Panc1 (cell line): ENCODE measurements at regions not wholly inside any gene's neighbourhood (a gene's known extent, or its start where the extent isn't known, plus 50 kb on each side); places are given as distances from the start of the nearest gene placed in this dataset.

ENCODE experiments used
- ATAC-seq: fragments of 200-7000 bp; cut with Tn5 transposase; 2 replicates; pipeline ENCODE4 v1.9.1; 2020; ENCODE audit warnings: mild to moderate bottlenecking, moderate library complexity
- BruUV-seq: library from RNA; stranded (reverse); fragments of 400-500 nt; replicated peaks from 2 replicates; lab custom pipeline; 2021; lab: Mats Ljungman, UMichigan
- CTCF ChIA-PET: fragments of 300-600 bp; sonication (Branson Sonifier 250); formaldehyde crosslinking; loops from one replicate; lab custom pipeline; 2022; ENCODE audit warnings: antibody characterized with exemption; lab: Charles Lee
- POLR2A ChIA-PET: fragments of 300-600 bp; sonication (Branson Sonifier 250); formaldehyde crosslinking; loops from one replicate; lab custom pipeline; 2022; ENCODE audit warnings: antibody characterized with exemption; lab: Charles Lee
- DNase-seq: peaks from one replicate; pipeline ENCODE4 v3.0.0-alpha.2; 2010; ENCODE audit warnings: low read depth, low spot score
- H3K27ac ChIP-seq: 2 replicates; pipeline ENCODE4 v1.5.1; 2011; ENCODE audit warnings: mild to moderate bottlenecking, low read length, inconsistent platforms
- H3K27me3 ChIP-seq: fragments of 200-500 bp; sonication (Bioruptor generic); 2 replicates; pipeline ENCODE4 v1.6.0; 2014; ENCODE audit warnings: low read length, inconsistent platforms; ENCODE audit not compliant: control insufficient read depth, insufficient read depth
- H3K36me3 ChIP-seq: fragments of 200-500 bp; sonication (Bioruptor generic); 2 replicates; pipeline ENCODE4 v1.5.1; 2014; ENCODE audit warnings: inconsistent platforms, mild to moderate bottlenecking, low read length, moderate library complexity; ENCODE audit not compliant: control insufficient read depth, insufficient read depth
- H3K4me1 ChIP-seq: 2 replicates; pipeline ENCODE4 v1.5.1; 2011; ENCODE audit warnings: inconsistent platforms, mild to moderate bottlenecking, low read length, moderate library complexity; ENCODE audit not compliant: control insufficient read depth, insufficient read depth
- H3K4me3 ChIP-seq, 2 experiments: 2 replicates each; pipeline ENCODE4 v1.5.1; 2011 to 2012; ENCODE audit warnings: low read depth in 2 of 2, low read length in 2 of 2, mild to moderate bottlenecking in 2 of 2, inconsistent platforms in 1 of 2, moderate library complexity in 1 of 2
- H3K9me3 ChIP-seq: fragments of 200-500 bp; sonication (Bioruptor generic); 2 replicates; pipeline ENCODE4 v1.5.1; 2014; ENCODE audit warnings: low read depth, mild to moderate bottlenecking, inconsistent platforms, low read length, moderate library complexity; ENCODE audit not compliant: control insufficient read depth, insufficient read depth
- CTCF ChIP-seq: fragments of 450-650 bp; IDR thresholded peaks from 2 replicates; pipeline ENCODE4 v1.5.1; 2017; ENCODE audit warnings: mild to moderate bottlenecking
- POLR2AphosphoS5 ChIP-seq: IDR thresholded peaks from 2 replicates; pipeline ENCODE4 v1.6.1; 2012; ENCODE audit warnings: mild to moderate bottlenecking, low read depth, low read length, moderate library complexity
- REST ChIP-seq, 2 experiments: IDR thresholded peaks; 2 replicates each; pipeline ENCODE4 v1.6.1; 2011 to 2012; ENCODE audit warnings: low read depth in 2 of 2, control low read depth in 1 of 2, low read length in 1 of 2, mild to moderate bottlenecking in 1 of 2, moderate library complexity in 1 of 2; ENCODE audit not compliant: insufficient read depth in 1 of 2
- SIN3A ChIP-seq: IDR thresholded peaks from 2 replicates; pipeline ENCODE4 v1.6.1; 2012; ENCODE audit warnings: low read depth, mild to moderate bottlenecking, low read length, moderate library complexity, borderline replicate concordance; ENCODE audit not compliant: insufficient read depth
- TCF7L2 ChIP-seq: IDR thresholded peaks from 2 replicates; pipeline ENCODE4 v1.6.1; 2011; ENCODE audit warnings: mild to moderate bottlenecking, low read depth, low read length, inconsistent platforms
- in situ Hi-C: cut with HindIII; loops from 2 replicates; pipeline ENCODE4 v1.10.0; 2016; ENCODE audit warnings: low sequenced_read_pairs, low pct_unique_long_range_greater_than_20kb
- intact Hi-C: fragments of 100-400 bp; cut with micrococcal nuclease; formaldehyde crosslinking; loops from one replicate; pipeline ENCODE4 v1.10.0; 2022; ENCODE audit not compliant: unreplicated experiment

- in situ Hi-C loops: no loop called here
- ChIA-PET CTCF (no interaction called here), POLR2A (no interaction called here)
- ATAC-seq (no peak), DNase-seq (no peak)
- no TSS peak for BruUV-seq
- Histone ChIP-seq H3K36me3 (no peaks in the 10 kb centered on the region), H3K4me1 (no peaks in the 10 kb centered on the region; the same call in 1 of the 2 replicates), H3K27me3 (no peaks in the 10 kb centered on the region), H3K27ac (peak overlapping the region; percentile 61; the same call in 1 of the 2 replicates), H3K4me3 (no peak overlapping the region), H3K9me3 (no peaks in the 10 kb centered on the region)
- intact Hi-C loops: no loop called here
- TF ChIP-seq REST (IDR thresholded peaks at IDR 0.05; ENCODE audit: insufficient read depth in 1 of 2, low read depth in 2 of 2, low read length in 1 of 2) (no peak), POLR2AphosphoS5 (no peak), CTCF (no peak), TCF7L2 (no peak), SIN3A (no peak)
Observed at GRCh38 chr1:185663771-185664296, 70.4 kb upstream of the HMCN1 start.

- Histone ChIP-seq H3K4me1 (no peaks in the 10 kb centered on the region; the same call in 1 of the 2 replicates), H3K27ac (peak overlapping the region; percentile 61; the same call in 1 of the 2 replicates), H3K4me3 (no peak overlapping the region), H3K27me3 (no peaks in the 10 kb centered on the region), H3K9me3 (no peaks in the 10 kb centered on the region), H3K36me3 (no peaks in the 10 kb centered on the region)
- in situ Hi-C loops: no loop called here
- intact Hi-C loops: no loop called here
- no TSS peak for BruUV-seq
- DNase-seq (no peak), ATAC-seq (no peak)
- CTCF ChIA-PET: no interaction called here
- no peak for TF ChIP-seq SIN3A
- TF ChIP-seq POLR2AphosphoS5: no peak
- no peak for TF ChIP-seq TCF7L2
- no peak for TF ChIP-seq CTCF
- no peak for TF ChIP-seq REST (IDR thresholded peaks at IDR 0.05; ENCODE audit: insufficient read depth in 1 of 2, low read depth in 2 of 2, low read length in 1 of 2)
- POLR2A ChIA-PET: no interaction called here
Observed at GRCh38 chr1:185663332-185663731, 70.9 kb upstream of the HMCN1 start.
